PFSK-1 (cell line): ENCODE measurements at regions not wholly inside any gene's neighbourhood (a gene's known extent, or its start where the extent isn't known, plus 50 kb on each side); places are given as distances from the start of the nearest gene placed in this dataset.

Source experiments
- FOXP2 ChIP-seq: optimal IDR thresholded peaks from 2 replicates; pipeline ENCODE3; 2011; ENCODE audit warnings: borderline replicate concordance, control low read depth, inconsistent platforms; ENCODE audit not compliant: insufficient read depth; ENCODE audit errors: extremely low read length, extremely low read depth
- POLR2AphosphoS5 ChIP-seq: IDR thresholded peaks from 2 replicates; pipeline ENCODE4 v1.6.1; 2012; ENCODE audit warnings: low read depth, mild to moderate bottlenecking, control low read depth, low read length, moderate library complexity
- SIN3A ChIP-seq: IDR thresholded peaks from 2 replicates; pipeline ENCODE4 v1.6.1; 2012; ENCODE audit warnings: mild to moderate bottlenecking, low read length, moderate library complexity, borderline replicate concordance; ENCODE audit not compliant: insufficient read depth
- TAF1 ChIP-seq: IDR thresholded peaks from 2 replicates; pipeline ENCODE4 v1.6.1; 2012; ENCODE audit warnings: low read length, control low read depth, borderline replicate concordance; ENCODE audit not compliant: insufficient read depth
- TF ChIP-seq, protein P1 (sequence below), 2 experiments: IDR thresholded peaks; 2 replicates each; pipeline versions ENCODE4 v1.6.1 to v1.8.0; 2011 to 2012; ENCODE audit warnings: low read depth in 2 of 2, low read length in 2 of 2, control low read depth in 1 of 2, inconsistent platforms in 1 of 2, mild to moderate bottlenecking in 1 of 2, moderate library complexity in 1 of 2; ENCODE audit not compliant: insufficient read depth in 1 of 2

DNA sequence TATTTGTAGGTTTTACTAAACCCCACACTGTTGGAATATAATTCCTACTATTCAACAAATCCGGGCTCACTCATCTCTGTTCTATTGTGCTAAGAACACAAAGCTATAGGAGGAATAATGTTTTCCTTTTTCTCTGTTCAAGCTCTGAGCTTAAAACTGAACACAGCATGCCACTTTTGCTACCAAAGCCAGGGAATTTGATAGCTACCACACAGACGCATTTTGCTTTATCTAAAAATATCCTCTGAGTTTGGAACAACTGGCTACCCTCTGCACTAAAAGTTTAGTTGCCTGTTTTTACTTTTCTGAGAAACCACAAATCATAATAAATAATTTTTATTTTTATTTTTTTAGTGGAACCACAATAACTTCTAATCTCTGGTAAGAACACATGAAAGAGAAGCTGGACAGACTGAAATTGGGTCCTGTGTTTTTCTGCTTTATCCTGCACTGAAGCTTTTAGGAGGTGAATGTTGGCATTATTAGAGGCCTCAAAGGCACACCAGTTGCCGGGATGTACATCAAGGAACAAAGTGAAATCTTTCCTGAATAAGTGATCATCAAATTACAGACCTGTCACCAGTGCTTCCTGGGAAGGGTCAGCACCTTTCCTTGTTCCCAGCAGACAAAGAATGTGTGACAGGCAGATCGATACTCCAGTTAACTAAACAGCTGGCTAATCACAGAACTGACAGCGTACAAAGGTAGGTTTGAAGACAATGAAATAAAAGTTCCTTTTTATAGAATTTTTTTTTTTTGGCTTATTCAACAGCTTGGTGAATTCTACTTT is 523.2 kb upstream of the TENM4 start:
- no peak for TF ChIP-seq POLR2AphosphoS5
- no peak for TF ChIP-seq FOXP2
- TF ChIP-seq, protein P1, sequence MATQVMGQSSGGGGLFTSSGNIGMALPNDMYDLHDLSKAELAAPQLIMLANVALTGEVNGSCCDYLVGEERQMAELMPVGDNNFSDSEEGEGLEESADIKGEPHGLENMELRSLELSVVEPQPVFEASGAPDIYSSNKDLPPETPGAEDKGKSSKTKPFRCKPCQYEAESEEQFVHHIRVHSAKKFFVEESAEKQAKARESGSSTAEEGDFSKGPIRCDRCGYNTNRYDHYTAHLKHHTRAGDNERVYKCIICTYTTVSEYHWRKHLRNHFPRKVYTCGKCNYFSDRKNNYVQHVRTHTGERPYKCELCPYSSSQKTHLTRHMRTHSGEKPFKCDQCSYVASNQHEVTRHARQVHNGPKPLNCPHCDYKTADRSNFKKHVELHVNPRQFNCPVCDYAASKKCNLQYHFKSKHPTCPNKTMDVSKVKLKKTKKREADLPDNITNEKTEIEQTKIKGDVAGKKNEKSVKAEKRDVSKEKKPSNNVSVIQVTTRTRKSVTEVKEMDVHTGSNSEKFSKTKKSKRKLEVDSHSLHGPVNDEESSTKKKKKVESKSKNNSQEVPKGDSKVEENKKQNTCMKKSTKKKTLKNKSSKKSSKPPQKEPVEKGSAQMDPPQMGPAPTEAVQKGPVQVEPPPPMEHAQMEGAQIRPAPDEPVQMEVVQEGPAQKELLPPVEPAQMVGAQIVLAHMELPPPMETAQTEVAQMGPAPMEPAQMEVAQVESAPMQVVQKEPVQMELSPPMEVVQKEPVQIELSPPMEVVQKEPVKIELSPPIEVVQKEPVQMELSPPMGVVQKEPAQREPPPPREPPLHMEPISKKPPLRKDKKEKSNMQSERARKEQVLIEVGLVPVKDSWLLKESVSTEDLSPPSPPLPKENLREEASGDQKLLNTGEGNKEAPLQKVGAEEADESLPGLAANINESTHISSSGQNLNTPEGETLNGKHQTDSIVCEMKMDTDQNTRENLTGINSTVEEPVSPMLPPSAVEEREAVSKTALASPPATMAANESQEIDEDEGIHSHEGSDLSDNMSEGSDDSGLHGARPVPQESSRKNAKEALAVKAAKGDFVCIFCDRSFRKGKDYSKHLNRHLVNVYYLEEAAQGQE (IDR thresholded peaks at IDR 0.05; ENCODE audit: insufficient read depth in 1 of 2, low read depth in 2 of 2, low read length in 2 of 2), result no peak
- no peak for TF ChIP-seq TAF1
- TF ChIP-seq SIN3A, result no peak

DNA sequence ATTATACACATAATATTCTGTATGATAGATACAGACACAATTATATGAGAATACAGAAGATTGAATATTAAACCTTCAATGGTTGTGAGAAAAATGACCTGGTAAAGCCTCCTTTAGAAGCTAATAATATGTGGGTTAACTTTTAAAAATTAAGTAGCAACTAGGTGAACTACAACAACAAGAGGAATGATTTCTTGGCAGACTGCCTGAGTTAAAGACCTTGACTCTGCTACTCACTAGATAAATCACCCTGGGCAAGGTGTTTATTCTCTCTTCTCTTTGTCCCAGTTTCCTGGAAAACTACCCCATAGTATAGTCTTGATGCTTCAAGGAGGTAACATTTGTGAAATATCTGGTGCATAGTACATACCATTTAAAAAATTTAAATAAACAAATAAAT is 519.6 kb upstream of the TENM4 start:
- TF ChIP-seq SIN3A (no peak), TAF1 (no peak)
- TF ChIP-seq, protein P1 (IDR thresholded peaks at IDR 0.05; ENCODE audit: insufficient read depth in 1 of 2, low read depth in 2 of 2, low read length in 2 of 2), result no peak

DNA sequence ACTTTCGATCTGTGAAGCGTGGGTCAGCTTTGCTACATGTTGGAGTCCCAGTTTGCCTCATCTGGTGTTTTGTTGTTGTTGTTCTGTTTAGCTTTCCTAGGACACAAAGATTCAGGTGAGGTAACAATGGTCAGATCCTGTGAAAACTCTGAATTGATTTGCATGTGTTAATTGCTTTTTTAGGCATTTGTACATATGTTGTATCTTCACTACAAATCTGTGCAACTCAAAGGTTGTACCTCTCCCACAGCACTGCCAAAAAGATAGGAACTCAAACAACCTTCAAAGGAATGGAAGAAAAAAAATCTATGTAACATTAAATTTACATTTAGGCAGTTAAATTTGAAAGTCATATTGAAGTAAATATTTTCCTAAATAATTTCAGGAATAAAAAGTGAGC is 518.5 kb upstream of the TENM4 start:
- TF ChIP-seq FOXP2 (no peak), SIN3A (no peak), TAF1 (no peak), POLR2AphosphoS5 (no peak)
- TF ChIP-seq, protein P1 (IDR thresholded peaks at IDR 0.05; ENCODE audit: insufficient read depth in 1 of 2, low read depth in 2 of 2, low read length in 2 of 2), result no peak

DNA sequence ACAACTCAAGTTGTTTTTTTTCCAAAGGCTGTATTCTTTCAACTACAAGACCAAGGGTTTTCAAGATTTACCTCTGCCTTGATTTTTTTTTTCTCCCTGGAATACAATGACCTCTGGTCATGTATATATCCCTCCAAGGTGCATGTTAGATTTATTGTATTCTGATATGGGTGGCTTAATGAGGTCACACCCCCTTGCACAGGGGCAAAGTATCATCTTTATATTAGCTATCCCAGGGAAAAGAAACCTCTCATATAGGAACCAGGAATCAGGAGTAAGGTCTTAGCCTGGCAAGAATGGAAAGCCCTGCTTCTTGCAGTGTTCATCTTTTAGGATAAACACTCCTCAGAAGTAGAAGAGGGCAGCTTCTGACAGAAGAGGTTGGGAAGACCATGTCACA is 516.9 kb upstream of the TENM4 start:
- TF ChIP-seq, protein P1 (IDR thresholded peaks at IDR 0.05; ENCODE audit: insufficient read depth in 1 of 2, low read depth in 2 of 2, low read length in 2 of 2), result no peak
- TF ChIP-seq POLR2AphosphoS5, result no peak
- TF ChIP-seq FOXP2, result no peak
- no peak for TF ChIP-seq SIN3A
- no peak for TF ChIP-seq TAF1

DNA sequence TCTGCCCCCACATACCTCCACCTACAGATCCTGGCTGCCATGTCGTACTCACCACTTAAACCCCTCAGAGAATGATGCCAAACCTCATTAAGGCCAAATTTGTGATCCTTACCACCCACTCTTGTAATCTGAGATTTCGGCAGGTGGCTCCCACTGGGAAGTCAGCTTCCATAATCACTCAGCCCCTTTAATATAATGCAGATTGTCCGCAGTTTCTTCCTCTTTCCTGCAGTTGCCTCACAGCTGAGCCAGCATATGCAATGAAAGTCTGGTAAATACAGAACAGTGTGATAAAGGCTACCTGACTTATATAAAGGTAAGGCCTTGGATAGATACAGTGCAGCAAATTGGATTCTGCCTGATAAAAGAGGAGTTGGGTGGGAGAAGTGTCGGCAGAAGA is 515.2 kb upstream of the TENM4 start:
- TF ChIP-seq SIN3A (no peak), TAF1 (no peak), FOXP2 (no peak), POLR2AphosphoS5 (no peak)
- TF ChIP-seq, protein P1 (IDR thresholded peaks at IDR 0.05; ENCODE audit: insufficient read depth in 1 of 2, low read depth in 2 of 2, low read length in 2 of 2), result no peak
